Colonic mucosa (tissue), 4 donors: ENCODE measurements at regions not wholly inside any gene's neighbourhood (a gene's known extent, or its start where the extent isn't known, plus 50 kb on each side); places are given as distances from the start of the nearest gene placed in this dataset.

Source experiments
- DNase-seq: peaks from one replicate; pipeline ENCODE4 v3.0.0-alpha.2; 2020
- H3K27ac ChIP-seq: fragments of 200-600 bp; one replicate; pipeline ENCODE4 v1.8.0; 2021
- H3K27me3 ChIP-seq: fragments of 200-600 bp; one replicate; pipeline ENCODE4 v1.8.0; 2021
- H3K36me3 ChIP-seq: fragments of 200-600 bp; one replicate; pipeline ENCODE4 v1.8.0; 2021
- H3K4me1 ChIP-seq: fragments of 200-600 bp; one replicate; pipeline ENCODE4 v1.8.0; 2021; ENCODE audit warnings: mild to moderate bottlenecking
- H3K4me3 ChIP-seq: fragments of 200-600 bp; one replicate; pipeline ENCODE4 v1.8.0; 2021
- H3K9ac ChIP-seq, 2 donors: one replicate each; pipeline ENCODE4 v1.7.0; 2013; ENCODE audit warnings: control low read depth in 2 of 2, low read depth in 2 of 2, low read length in 2 of 2
- H3K9me3 ChIP-seq: fragments of 200-600 bp; one replicate; pipeline ENCODE4 v1.8.0; 2021
- intact Hi-C: fragments of 100-400 bp; cut with DNase I; formaldehyde crosslinking; loops from one replicate; pipeline ENCODE4 v1.14.1; 2022
- TF ChIP-seq, protein P1 (sequence below): fragments of 200-600 bp; IDR thresholded peaks from one replicate; pipeline ENCODE4 v1.8.0; 2022; ENCODE audit warnings: antibody characterized with exemption, mild to moderate bottlenecking
- donor health status: healthy.
- donor health status: DM: no; HTN: no; CAD: no.
- donor health status: DM: no; HTN: no; CAD: no.

DNA sequence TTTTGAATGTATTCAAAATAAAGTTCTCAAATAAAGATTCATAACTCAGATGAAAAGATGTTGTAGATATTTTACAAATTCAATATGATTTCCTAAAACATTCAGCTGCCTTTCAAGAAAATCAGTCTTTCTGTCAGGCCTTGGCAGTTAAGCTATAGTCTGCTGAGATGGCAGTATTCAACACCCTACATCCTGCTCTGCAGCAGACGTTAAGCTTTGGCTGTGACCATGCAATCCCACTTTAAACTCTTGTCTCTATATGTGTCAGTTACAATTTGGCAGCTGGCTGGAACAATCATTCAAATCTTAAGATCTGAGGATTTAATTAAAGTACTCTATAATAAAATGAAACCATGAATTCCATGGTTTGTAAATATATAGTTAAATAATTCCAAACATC, 567.3 kb upstream of the ZNF804A start:
- Histone ChIP-seq H3K4me3 (no peak overlapping the region), H3K9ac (no peak overlapping the region), H3K27me3 (no peaks in the 10 kb centered on the region), H3K27ac (no peak overlapping the region), H3K36me3 (no peaks in the 10 kb centered on the region), H3K9me3 (no peaks in the 10 kb centered on the region), H3K4me1 (no peaks in the 10 kb centered on the region)
- no peak for DNase-seq
- TF ChIP-seq, protein P1, sequence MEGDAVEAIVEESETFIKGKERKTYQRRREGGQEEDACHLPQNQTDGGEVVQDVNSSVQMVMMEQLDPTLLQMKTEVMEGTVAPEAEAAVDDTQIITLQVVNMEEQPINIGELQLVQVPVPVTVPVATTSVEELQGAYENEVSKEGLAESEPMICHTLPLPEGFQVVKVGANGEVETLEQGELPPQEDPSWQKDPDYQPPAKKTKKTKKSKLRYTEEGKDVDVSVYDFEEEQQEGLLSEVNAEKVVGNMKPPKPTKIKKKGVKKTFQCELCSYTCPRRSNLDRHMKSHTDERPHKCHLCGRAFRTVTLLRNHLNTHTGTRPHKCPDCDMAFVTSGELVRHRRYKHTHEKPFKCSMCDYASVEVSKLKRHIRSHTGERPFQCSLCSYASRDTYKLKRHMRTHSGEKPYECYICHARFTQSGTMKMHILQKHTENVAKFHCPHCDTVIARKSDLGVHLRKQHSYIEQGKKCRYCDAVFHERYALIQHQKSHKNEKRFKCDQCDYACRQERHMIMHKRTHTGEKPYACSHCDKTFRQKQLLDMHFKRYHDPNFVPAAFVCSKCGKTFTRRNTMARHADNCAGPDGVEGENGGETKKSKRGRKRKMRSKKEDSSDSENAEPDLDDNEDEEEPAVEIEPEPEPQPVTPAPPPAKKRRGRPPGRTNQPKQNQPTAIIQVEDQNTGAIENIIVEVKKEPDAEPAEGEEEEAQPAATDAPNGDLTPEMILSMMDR, result no peak
- intact Hi-C loops, result no loop called here

DNA sequence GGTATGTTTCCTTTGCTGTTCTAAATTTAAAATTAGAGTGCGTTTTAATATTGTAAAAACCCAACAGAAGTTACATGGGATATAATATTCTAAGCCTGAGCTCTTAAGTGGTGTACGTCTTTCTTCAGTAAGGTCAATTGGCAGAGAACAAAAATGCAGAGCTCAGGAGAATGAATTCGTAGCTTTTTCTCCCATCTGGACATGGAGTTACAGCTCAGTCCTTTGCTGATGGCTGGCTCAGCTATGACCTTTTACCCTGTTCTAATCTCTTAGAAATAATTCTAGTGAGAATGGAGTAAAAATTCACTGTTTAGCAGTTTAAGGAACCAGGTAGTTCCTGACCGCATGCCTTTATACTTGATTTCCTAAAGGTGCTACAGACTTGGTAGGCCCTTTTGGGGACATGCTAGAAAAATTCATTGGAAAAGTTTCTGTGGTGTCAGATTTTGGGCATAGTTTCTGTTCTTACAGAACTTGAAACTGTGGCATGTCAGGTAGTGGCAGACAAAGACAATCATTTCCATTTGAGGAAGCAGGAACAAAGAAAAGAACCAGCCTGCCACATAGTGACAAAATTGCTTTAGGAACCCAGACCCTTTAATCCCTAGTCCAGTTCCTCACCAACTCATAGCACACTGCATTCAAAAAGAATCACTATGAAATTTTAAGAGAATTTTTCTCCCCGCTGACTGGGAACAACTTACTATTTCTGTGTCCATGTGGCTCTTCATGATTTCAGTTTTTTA, 566.8 kb upstream of the ZNF804A start:
- Histone ChIP-seq H3K9me3 (no peaks in the 10 kb centered on the region), H3K27ac (no peak overlapping the region), H3K27me3 (no peaks in the 10 kb centered on the region), H3K4me1 (no peaks in the 10 kb centered on the region), H3K4me3 (no peak overlapping the region), H3K36me3 (no peaks in the 10 kb centered on the region), H3K9ac (no peak overlapping the region)
- no peak for DNase-seq
- TF ChIP-seq, protein P1, result no peak
- intact Hi-C loops, result no loop called here

DNA sequence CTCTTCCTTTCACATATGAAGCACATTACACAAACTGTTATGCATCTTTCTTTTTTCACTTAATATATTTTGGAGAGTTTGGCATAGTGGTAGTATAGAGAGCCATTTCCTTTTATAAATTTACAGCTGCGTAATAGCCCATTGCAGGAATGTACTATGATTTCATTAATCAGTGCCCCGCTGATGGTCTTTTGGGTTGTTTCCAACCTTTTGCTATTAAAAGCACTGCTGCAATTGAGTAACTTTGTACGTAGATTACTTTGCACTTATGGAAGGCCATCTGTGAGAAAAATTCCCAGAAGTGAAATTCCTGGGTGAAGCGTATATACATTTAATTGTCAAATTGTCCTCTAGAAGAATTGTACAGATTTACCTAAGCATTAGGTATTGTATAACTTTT, 565.3 kb upstream of the ZNF804A start:
- Histone ChIP-seq H3K4me1 (no peaks in the 10 kb centered on the region), H3K27ac (no peak overlapping the region), H3K9ac (no peak overlapping the region), H3K27me3 (no peaks in the 10 kb centered on the region), H3K36me3 (no peaks in the 10 kb centered on the region), H3K9me3 (no peaks in the 10 kb centered on the region), H3K4me3 (no peak overlapping the region)
- TF ChIP-seq, protein P1, result no peak
- no peak for DNase-seq
- intact Hi-C loops, result no loop called here

DNA sequence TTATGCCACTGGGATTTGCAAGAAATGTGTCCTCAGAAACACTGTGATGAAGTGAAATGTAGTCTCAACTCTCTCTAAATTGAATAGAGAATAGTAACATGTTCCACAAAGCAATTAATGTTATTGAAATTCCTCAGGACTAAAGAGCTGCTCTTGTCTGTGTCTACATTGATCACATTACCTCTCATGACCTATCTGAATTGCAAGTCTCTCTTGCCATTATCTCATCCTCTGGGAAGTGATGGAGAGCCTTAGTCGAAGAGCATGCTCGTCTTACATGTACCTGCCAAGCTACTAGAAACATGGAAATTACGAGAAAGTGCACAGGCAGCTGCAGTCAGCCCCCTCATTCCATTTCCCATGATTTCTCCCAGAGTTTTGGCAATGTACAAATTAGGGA, 561.1 kb upstream of the ZNF804A start:
- no peaks in the 10 kb centered on the region for H3K9me3 ChIP-seq
- intact Hi-C loops, result no loop called here

DNA sequence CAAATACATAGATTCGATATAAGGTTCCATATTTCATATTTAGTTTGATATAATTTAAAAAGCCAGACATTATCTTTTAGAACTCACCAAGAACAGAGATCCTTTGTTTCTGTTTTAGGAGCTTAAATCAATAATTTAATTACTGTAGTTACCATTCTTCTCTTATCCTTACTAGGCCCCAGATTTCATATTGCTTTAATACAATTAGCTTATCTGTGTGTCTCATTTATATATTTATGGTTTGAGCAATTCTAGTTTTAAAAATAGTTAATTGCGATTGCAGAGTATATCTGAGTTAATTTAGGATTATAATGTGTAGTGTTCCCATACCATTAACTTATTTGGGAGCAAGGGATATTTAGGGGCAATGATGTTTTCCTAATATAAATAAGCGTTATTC, 558.8 kb upstream of the ZNF804A start:
- Histone ChIP-seq H3K27me3 (no peaks in the 10 kb centered on the region), H3K4me1 (no peaks in the 10 kb centered on the region), H3K36me3 (no peaks in the 10 kb centered on the region), H3K27ac (no peak overlapping the region), H3K9ac (no peak overlapping the region), H3K4me3 (no peak overlapping the region), H3K9me3 (no peaks in the 10 kb centered on the region)
- DNase-seq, result no peak
- TF ChIP-seq, protein P1, result no peak
- intact Hi-C loops, result no loop called here

More for the DNA sequence above, 561.1 kb upstream of the ZNF804A start:
- Histone ChIP-seq H3K4me1 (no peaks in the 10 kb centered on the region), H3K36me3 (no peaks in the 10 kb centered on the region), H3K27ac (no peak overlapping the region), H3K4me3 (no peak overlapping the region), H3K9ac (no peak overlapping the region), H3K27me3 (no peaks in the 10 kb centered on the region)
- no peak for DNase-seq
- TF ChIP-seq, protein P1, result no peak
